Ovary (tissue), 7 donors: ENCODE measurements at regions not wholly inside any gene's neighbourhood (a gene's known extent, or its start where the extent isn't known, plus 50 kb on each side); places are given as distances from the start of the nearest gene placed in this dataset.
"Not testable (repeated sequence)": the region's sequence is repeated elsewhere in the genome, so short reads cannot be mapped to it uniquely, and the experiment has no call there.

ENCODE experiments used
- DNase-seq, 5 donors: peaks; one replicate each; pipeline ENCODE4 v3.0.0-alpha.2; 2019 to 2020
- H3K27ac ChIP-seq, 2 donors: fragments of 200-600 bp; one replicate each; pipeline versions ENCODE4 v1.5.1 to v1.8.0; 2019 to 2022
- H3K27me3 ChIP-seq: fragments of 200-600 bp; one replicate; pipeline ENCODE4 v1.8.0; 2022
- H3K36me3 ChIP-seq: fragments of 200-600 bp; sonication (generic); one replicate; pipeline ENCODE4 v1.5.1; 2019
- H3K4me1 ChIP-seq: one replicate; pipeline ENCODE4 v1.8.1; 2013; ENCODE audit warnings: mild to moderate bottlenecking, moderate library complexity; ENCODE audit not compliant: insufficient read depth
- H3K4me3 ChIP-seq: fragments of 200-600 bp; sonication (generic); one replicate; pipeline ENCODE4 v1.5.1; 2017
- H3K9me3 ChIP-seq, 2 donors: fragments of 200-600 bp in 1 of 2; sonication (generic) in 1 of 2; one replicate each; pipeline versions ENCODE4 v1.5.1 to v1.8.1; 2013 to 2019; ENCODE audit warnings: mild to moderate bottlenecking in 1 of 2, moderate library complexity in 1 of 2
- CTCF ChIP-seq, 3 donors: fragments of 450-650 bp in 2 of 3; fragments of 200-600 bp in 1 of 3; IDR thresholded peaks; one replicate each; pipeline versions ENCODE4 v1.5.1 to v1.8.0; 2016 to 2022; ENCODE audit warnings: antibody characterized with exemption in 3 of 3, mild to moderate bottlenecking in 1 of 3
- EP300 ChIP-seq: sonication (generic); formaldehyde crosslinking; IDR thresholded peaks from one replicate; pipeline ENCODE4 v1.6.1; 2017; ENCODE audit warnings: antibody characterized with exemption
- POLR2A ChIP-seq: fragments of 450-650 bp; IDR thresholded peaks from one replicate; pipeline ENCODE4 v1.6.1; 2017; ENCODE audit warnings: antibody characterized with exemption, mild to moderate bottlenecking, moderate library complexity
- WGBS, 3 donors: extraction: QIAGEN DNeasy Blood & Tissue Kit in 1 of 3; methylation state at CpG; one replicate each; pipeline versions ENCODE4 v1.1.5 to v1.1.7; 2013 to 2017; 5-methylcytosine and 5-hydroxymethylcytosine counted together
- intact Hi-C, 4 donors: fragments of 100-400 bp; cut with DNase I; formaldehyde crosslinking; loops; one replicate each; pipeline versions ENCODE4 v1.11.0 to v1.15.1; 2022 to 2023
- donor health status: DM: no; HTN: no; CAD: no; lungs with moderate emphysema.
- donor health status: DM: no; HTN: no; CAD: no.
- donor health status: Bipolar disorder and iron deficiency.
- donor health status: DM: no; HTN: no; CAD: no.
- donor health status: DM: yes; HTN: yes; CAD: no.

DNA sequence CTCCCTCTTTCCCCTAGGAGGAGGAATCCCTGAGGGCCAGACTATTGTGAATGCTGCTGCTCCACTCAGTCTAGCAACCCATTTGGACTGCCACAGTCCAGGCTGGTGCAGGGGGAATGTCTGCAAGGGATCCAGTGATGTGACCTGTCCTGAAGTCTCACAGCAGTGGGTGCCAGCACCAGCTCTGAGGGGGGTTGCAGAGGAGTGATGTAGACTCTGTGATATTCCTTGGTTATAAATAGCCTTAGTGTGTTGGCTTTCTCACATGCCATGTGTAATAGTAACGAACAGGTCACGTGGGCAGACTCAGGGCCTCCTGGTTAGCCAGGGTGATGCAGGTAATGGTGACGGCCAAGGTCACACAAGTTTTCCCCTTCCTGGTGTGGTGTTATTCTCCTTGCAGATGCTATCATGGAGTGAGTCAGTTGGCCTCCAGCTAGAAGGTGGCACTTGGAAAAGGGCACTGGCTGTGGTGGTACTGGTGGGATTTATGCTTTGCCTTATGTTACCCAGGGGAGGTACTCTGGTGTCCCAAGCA is 404.4 kb downstream of the UTRN start:
- 91 to 96% (median 96%) methylated on average over 3 of the region's 3 CpGs for WGBS, 3 donors
- Histone ChIP-seq H3K4me3 (no peak overlapping the region), H3K36me3 (no peaks in the 10 kb centered on the region), H3K27me3 (no peaks in the 10 kb centered on the region), H3K4me1 (no peaks in the 10 kb centered on the region), H3K27ac (no peak overlapping the region), H3K9me3 (peaks cover 0 to 3% of the 10 kb centered on the region in 2 donors)
- intact Hi-C loops: no loop called here
- no peak for DNase-seq
- TF ChIP-seq EP300 (no peak), POLR2A (no peak), CTCF (IDR thresholded peaks at IDR 0.05) (no peak)

GRCh38 chr6:144690133-144690532 is 405.0 kb downstream of the UTRN start:
- TF ChIP-seq EP300: no peak
- TF ChIP-seq POLR2A: no peak
- no peak for TF ChIP-seq CTCF (IDR thresholded peaks at IDR 0.05)
- H3K4me3 ChIP-seq: no peak overlapping the region
- peaks cover 0 to 3% of the 10 kb centered on the region in 2 donors for H3K9me3 ChIP-seq
- no peak for DNase-seq
- no peaks in the 10 kb centered on the region for H3K4me1 ChIP-seq
- no peak overlapping the region for H3K27ac ChIP-seq
- WGBS, 3 donors: 92 to 94% (median 93%) methylated on average over 1 of the region's 1 CpG
- no peaks in the 10 kb centered on the region for H3K36me3 ChIP-seq
- H3K27me3 ChIP-seq: no peaks in the 10 kb centered on the region
- intact Hi-C loops: no loop called here

- H3K4me1 ChIP-seq: no peaks in the 10 kb centered on the region
- H3K27ac ChIP-seq: no peak overlapping the region
- TF ChIP-seq POLR2A: no peak
- no peak for TF ChIP-seq EP300
- TF ChIP-seq CTCF (IDR thresholded peaks at IDR 0.05): no peak
- peaks cover 0 to 3% of the 10 kb centered on the region in 2 donors for H3K9me3 ChIP-seq
- DNase-seq: no peak
- no peak overlapping the region for H3K4me3 ChIP-seq
- intact Hi-C loops: no loop called here
- no peaks in the 10 kb centered on the region for H3K36me3 ChIP-seq
- no peaks in the 10 kb centered on the region for H3K27me3 ChIP-seq
- 86 to 93% (median 90%) methylated on average over 4 of the region's 4 CpGs for WGBS, 3 donors
These were observed 405.5 kb downstream of the UTRN start for GRCh38 chr6:144690666-144691065.

DNA sequence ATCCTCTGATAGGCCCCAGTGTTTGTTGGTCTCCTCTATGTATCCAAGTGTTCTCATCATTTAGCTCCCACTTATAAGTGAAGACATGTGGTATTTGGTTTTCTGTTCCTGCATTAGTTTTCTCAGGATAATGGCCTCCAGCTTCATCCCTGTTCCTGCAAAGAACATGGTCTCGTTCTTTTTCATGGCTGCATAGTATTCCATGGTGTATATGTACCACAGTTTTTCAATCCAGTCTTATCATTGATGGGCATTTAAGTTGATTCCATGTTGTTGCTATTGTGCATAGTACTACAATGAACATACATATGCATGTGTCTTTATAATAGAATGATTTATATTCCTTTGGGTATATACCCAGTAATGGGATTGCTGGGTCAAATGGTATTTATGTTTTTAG is 406.9 kb downstream of the UTRN start:
- H3K27ac ChIP-seq, intact Hi-C loops, H3K27me3 ChIP-seq, H3K4me1 ChIP-seq, H3K4me3 ChIP-seq, H3K36me3 ChIP-seq, H3K9me3 ChIP-seq, DNase-seq: not testable (repeated sequence)
- 95 to 100% (median 96%) methylated on average over 1 of the region's 1 CpG for WGBS, 3 donors

DNA sequence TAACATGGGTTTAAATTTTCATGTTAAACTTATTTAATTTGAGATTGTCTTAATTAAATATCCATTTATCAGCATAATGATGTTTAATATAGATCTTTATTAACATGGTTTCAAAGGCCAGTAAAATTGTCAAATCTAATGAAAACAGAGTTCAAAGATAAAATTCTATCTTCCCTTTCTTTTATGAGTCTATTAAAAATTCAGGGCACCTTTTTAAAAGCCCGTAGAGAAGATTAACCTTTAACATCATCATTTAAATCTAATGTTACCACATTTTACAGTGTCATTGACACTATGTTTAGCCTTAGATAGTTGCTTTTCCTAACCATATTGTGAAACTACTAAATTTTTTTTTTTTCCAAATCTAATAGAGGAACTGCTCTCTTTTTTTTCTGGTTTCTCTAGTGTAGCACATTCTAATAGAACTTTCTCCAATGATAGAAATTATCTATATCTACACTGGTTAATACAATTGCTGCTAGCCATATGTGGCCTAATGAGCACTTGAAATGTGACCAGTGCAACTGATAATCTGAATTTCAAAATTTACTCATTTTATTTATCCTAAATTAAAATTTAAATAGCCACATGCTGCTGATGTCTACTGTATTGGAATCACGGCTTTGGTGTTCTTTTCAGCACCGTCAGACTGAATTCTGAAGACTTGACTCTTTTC is 410.9 kb downstream of the UTRN start:
- Histone ChIP-seq H3K27ac (no peak overlapping the region), H3K4me3 (no peak overlapping the region), H3K9me3 (peaks cover 0 to 3% of the 10 kb centered on the region in 2 donors), H3K27me3 (no peaks in the 10 kb centered on the region), H3K4me1 (no peaks in the 10 kb centered on the region), H3K36me3 (no peaks in the 10 kb centered on the region)
- no peak for DNase-seq
- TF ChIP-seq EP300: no peak
- TF ChIP-seq CTCF (IDR thresholded peaks at IDR 0.05): no peak
- TF ChIP-seq POLR2A: no peak
- 88 to 92% (median 90%) methylated on average over 3 of the region's 3 CpGs for WGBS, 3 donors
- intact Hi-C loops: no loop called here
